GM21360 (cell line): ENCODE measurements at regions not wholly inside any gene's neighbourhood (a gene's known extent, or its start where the extent isn't known, plus 50 kb on each side); places are given as distances from the start of the nearest gene placed in this dataset.

Source experiments
- ATAC-seq: cut with Tn5 transposase; IDR thresholded peaks from one replicate; pipeline ENCODE4 v1.9.1; 2021; ENCODE audit warnings: mild to moderate bottlenecking, moderate library complexity; ENCODE audit not compliant: unreplicated experiment

- no peak for ATAC-seq
Measured at GRCh38 chr5:54859316-54859715, 126.1 kb downstream of the ESM1 start.

GRCh38 chr5:54854883-54855581 lies 130.4 kb downstream of the ESM1 start:
- ATAC-seq, result no peak

- ATAC-seq, result no peak
Measured at GRCh38 chr5:54852007-54852406, 133.4 kb downstream of the ESM1 start.

- ATAC-seq, result no peak
Measured at GRCh38 chr5:54851449-54851848, 133.9 kb downstream of the ESM1 start.

GRCh38 chr5:54848581-54848980 lies 136.8 kb downstream of the ESM1 start:
- no peak for ATAC-seq

- ATAC-seq, result no peak
Measured at GRCh38 chr5:54845567-54845941, 139.8 kb downstream of the ESM1 start.

- ATAC-seq, result no peak
Measured at GRCh38 chr5:54844905-54845566, 140.4 kb downstream of the ESM1 start.

GRCh38 chr5:54844266-54844665 lies 141.1 kb downstream of the ESM1 start:
- ATAC-seq, result no peak

GRCh38 chr5:54841481-54841880 lies 143.9 kb downstream of the ESM1 start:
- no peak for ATAC-seq

GRCh38 chr5:54838843-54839242 lies 146.6 kb downstream of the ESM1 start:
- no peak for ATAC-seq

GRCh38 chr5:54837981-54838380 lies 147.4 kb downstream of the ESM1 start:
- ATAC-seq, result no peak

GRCh38 chr5:54837093-54837492 lies 148.3 kb downstream of the ESM1 start:
- ATAC-seq, result no peak

GRCh38 chr5:54835647-54836046 lies 149.7 kb downstream of the ESM1 start:
- ATAC-seq, result no peak

- no peak for ATAC-seq
Measured at GRCh38 chr5:54834121-54834842, 151.1 kb downstream of the ESM1 start.

GRCh38 chr5:54833590-54833989 lies 151.8 kb downstream of the ESM1 start:
- no peak for ATAC-seq

- no peak for ATAC-seq
Measured at GRCh38 chr5:54832858-54833257, 152.5 kb downstream of the ESM1 start.

- ATAC-seq, result no peak
Measured at GRCh38 chr5:54832045-54832444, 153.3 kb downstream of the ESM1 start.

- no peak for ATAC-seq
Measured at GRCh38 chr5:54831233-54831632, 154.2 kb downstream of the ESM1 start.

- no peak for ATAC-seq
Measured at GRCh38 chr5:54829676-54830535, 155.5 kb downstream of the ESM1 start.

GRCh38 chr5:54829102-54829501 lies 156.3 kb downstream of the ESM1 start:
- ATAC-seq, result no peak

- no peak for ATAC-seq
Measured at GRCh38 chr5:54828151-54828550, 157.2 kb downstream of the ESM1 start.
